Prostate gland (tissue), 2 donors: ENCODE measurements at regions not wholly inside any gene's neighbourhood (a gene's known extent, or its start where the extent isn't known, plus 50 kb on each side); places are given as distances from the start of the nearest gene placed in this dataset.

ENCODE experiments used
- CTCF ChIP-seq, 4 experiments: fragments of 200-600 bp in 2 of 4; fragments of 450-650 bp in 2 of 4; sonication (generic) in 2 of 4; IDR thresholded peaks; 1 replicate in 3 of 4; 2 replicates in 1 of 4; pipeline ENCODE4 v1.5.1; 2016 to 2019; ENCODE audit warnings: antibody characterized with exemption in 4 of 4, mild to moderate bottlenecking in 2 of 4, moderate library complexity in 2 of 4
- POLR2A ChIP-seq: fragments of 450-650 bp; IDR thresholded peaks from one replicate; pipeline ENCODE4 v1.6.1; 2016; ENCODE audit warnings: antibody characterized with exemption, mild to moderate bottlenecking
- POLR2AphosphoS5 ChIP-seq: sonication (generic); formaldehyde crosslinking; IDR thresholded peaks from one replicate; pipeline ENCODE4 v1.6.1; 2017; ENCODE audit warnings: antibody characterized with exemption

GRCh38 chr10:60461688-60462087 lies 72.0 kb upstream of the ANK3 start:
- TF ChIP-seq CTCF (IDR thresholded peaks at IDR 0.05) (no peak), POLR2A (no peak), POLR2AphosphoS5 (no peak)
